GM12891 (cell line): ENCODE measurements at regions not wholly inside any gene's neighbourhood (a gene's known extent, or its start where the extent isn't known, plus 50 kb on each side); places are given as distances from the start of the nearest gene placed in this dataset.

ENCODE experiments used
- PAX5 ChIP-seq: IDR thresholded peaks from 2 replicates; pipeline ENCODE4 v1.6.1; 2011; ENCODE audit warnings: low read length, moderate library complexity, mild to moderate bottlenecking; ENCODE audit not compliant: insufficient read depth, severe bottlenecking
- POLR2A ChIP-seq: IDR thresholded peaks from 2 replicates; pipeline ENCODE4 v1.6.1; 2011; ENCODE audit warnings: low read depth, low read length, control low read depth
- POLR2AphosphoS5 ChIP-seq: IDR thresholded peaks from 2 replicates; pipeline ENCODE4 v1.6.1; 2011; ENCODE audit warnings: low read depth, low read length, control low read depth
- POU2F2 ChIP-seq: IDR thresholded peaks from 2 replicates; pipeline ENCODE4 v1.6.1; 2011; ENCODE audit warnings: low read depth, mild to moderate bottlenecking, control low read depth, low read length, moderate library complexity
- SPI1 ChIP-seq: IDR thresholded peaks from 2 replicates; pipeline ENCODE4 v1.6.1; 2011; ENCODE audit warnings: low read depth, low read length, control low read depth
- TAF1 ChIP-seq: IDR thresholded peaks from 2 replicates; pipeline ENCODE4 v1.6.1; 2011; ENCODE audit warnings: low read depth, low read length, control low read depth

GRCh38 chr10:10043083-10043482 lies 974.6 kb upstream of the CELF2 start:
- TF ChIP-seq POLR2A (no peak), SPI1 (no peak), POLR2AphosphoS5 (no peak), TAF1 (no peak), POU2F2 (no peak), PAX5 (no peak)
